ENCODE measurements at regions not wholly inside any gene's neighbourhood (a gene's known extent, or its start where the extent isn't known, plus 50 kb on each side); places are given as distances from the start of the nearest gene placed in this dataset.

DNA sequence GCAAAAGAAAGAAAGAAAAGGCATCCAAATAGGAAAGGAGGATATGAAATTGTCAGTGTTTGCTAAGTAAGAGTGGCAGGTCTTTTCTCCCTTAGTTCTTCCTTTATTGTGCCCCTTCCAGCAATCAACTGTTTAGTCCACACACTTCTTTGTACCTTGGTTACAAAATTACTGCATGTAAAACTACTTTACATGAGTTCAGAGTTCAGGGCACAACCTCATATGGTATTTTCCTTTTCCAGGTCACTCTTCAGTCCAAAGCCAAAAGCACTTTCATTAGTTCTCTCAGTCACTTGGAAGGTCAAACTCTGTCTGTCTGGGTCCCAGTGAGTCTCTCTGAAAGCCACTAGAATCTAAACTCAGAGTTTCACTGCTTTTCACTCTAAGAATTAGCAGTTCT lies 122.5 kb upstream of the SRD5A2 start:
- TF ChIP-seq GATA3 (IDR thresholded peaks at IDR 0.05; ENCODE audit: low read depth, low read length) (no peak), GATA2 (IDR thresholded peaks at IDR 0.05; ENCODE audit: low read depth, low read length) (no peak)

- TF ChIP-seq GATA3 (IDR thresholded peaks at IDR 0.05; ENCODE audit: low read depth, low read length): no peak
- TF ChIP-seq GATA2 (IDR thresholded peaks at IDR 0.05; ENCODE audit: low read depth, low read length): no peak
These were observed 118.0 kb upstream of the SRD5A2 start for GRCh38 chr2:31698722-31699121.

GRCh38 chr2:31696068-31696467 lies 115.3 kb upstream of the SRD5A2 start:
- TF ChIP-seq GATA2 (IDR thresholded peaks at IDR 0.05; ENCODE audit: low read depth, low read length) (no peak), GATA3 (IDR thresholded peaks at IDR 0.05; ENCODE audit: low read depth, low read length) (no peak)

DNA sequence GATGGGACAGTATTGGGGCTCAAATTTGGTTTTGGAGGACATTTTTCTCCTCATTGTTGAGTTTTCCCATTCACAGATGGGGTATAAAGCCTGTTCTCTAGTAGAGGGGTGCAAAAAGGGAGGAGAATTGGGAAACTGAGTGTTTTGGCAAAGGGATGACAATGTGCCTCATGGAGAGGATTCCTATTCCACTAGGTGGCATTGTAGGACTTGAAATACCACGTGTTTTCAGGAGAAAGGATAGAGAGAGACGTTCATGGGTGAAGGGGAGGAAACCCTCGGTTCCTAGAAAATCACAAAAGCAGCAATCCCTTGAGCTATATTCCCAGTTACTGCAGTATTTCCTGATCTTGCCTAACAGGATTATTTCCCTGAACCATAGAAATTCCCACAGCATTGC lies 113.7 kb upstream of the SRD5A2 start:
- TF ChIP-seq GATA2 (IDR thresholded peaks at IDR 0.05; ENCODE audit: low read depth, low read length) (no peak), GATA3 (IDR thresholded peaks at IDR 0.05; ENCODE audit: low read depth, low read length) (no peak)

DNA sequence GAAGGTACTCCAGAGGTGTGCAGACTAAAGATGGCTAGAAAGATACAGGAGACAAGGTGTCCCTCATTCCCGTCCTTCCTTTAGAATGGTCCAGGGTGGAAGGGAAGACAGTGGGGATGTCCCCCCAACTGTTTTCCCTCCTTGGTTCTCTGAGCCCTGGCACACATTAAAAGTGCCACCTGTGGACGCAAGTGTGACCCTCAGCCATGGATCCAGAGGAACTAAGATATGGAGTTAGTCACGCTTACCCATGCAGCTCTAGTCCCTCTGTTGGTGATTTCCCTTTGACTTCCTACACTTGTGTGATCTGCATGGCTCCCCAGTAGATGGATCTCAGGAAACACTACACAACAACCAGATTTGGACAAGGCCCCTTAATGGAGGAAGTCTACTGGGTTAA lies 113.1 kb upstream of the SRD5A2 start:
- no peak for TF ChIP-seq GATA3 (IDR thresholded peaks at IDR 0.05; ENCODE audit: low read depth, low read length)
- TF ChIP-seq GATA2 (IDR thresholded peaks at IDR 0.05; ENCODE audit: low read depth, low read length): no peak

GRCh38 chr2:31688282-31688681 lies 107.5 kb upstream of the SRD5A2 start:
- TF ChIP-seq GATA2 (IDR thresholded peaks at IDR 0.05; ENCODE audit: low read depth, low read length): no peak
- no peak for TF ChIP-seq GATA3 (IDR thresholded peaks at IDR 0.05; ENCODE audit: low read depth, low read length)

- no peak for TF ChIP-seq GATA2 (IDR thresholded peaks at IDR 0.05; ENCODE audit: low read depth, low read length)
- TF ChIP-seq GATA3 (IDR thresholded peaks at IDR 0.05; ENCODE audit: low read depth, low read length): no peak
These were observed 94.8 kb upstream of the SRD5A2 start for GRCh38 chr2:31675485-31675901.

- TF ChIP-seq GATA2 (IDR thresholded peaks at IDR 0.05; ENCODE audit: low read depth, low read length) (no peak), GATA3 (IDR thresholded peaks at IDR 0.05; ENCODE audit: low read depth, low read length) (no peak)
These were observed 93.7 kb upstream of the SRD5A2 start for GRCh38 chr2:31674446-31674845.

DNA sequence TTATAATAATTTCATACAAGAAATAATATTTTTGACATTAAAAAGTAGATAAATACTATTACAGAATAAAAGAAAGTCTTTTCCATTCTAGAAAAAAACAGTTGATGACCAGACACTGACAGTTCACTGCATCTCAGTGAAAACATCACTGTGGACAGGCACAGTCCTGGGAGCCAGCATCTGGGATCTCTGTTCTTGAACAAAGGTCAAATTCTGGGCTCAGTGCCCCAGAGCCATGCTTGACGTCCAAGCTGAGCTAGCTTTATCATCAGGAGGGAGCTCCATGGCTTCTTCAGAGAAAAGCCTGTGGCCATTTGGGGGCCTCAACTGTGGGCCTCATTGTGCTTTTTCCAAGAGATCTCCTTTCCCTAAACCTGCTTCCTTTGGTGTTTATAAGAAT lies 86.1 kb upstream of the SRD5A2 start:
- TF ChIP-seq GATA2 (IDR thresholded peaks at IDR 0.05; ENCODE audit: low read depth, low read length) (no peak), GATA3 (IDR thresholded peaks at IDR 0.05; ENCODE audit: low read depth, low read length) (no peak)

- TF ChIP-seq GATA3 (IDR thresholded peaks at IDR 0.05; ENCODE audit: low read depth, low read length) (no peak), GATA2 (IDR thresholded peaks at IDR 0.05; ENCODE audit: low read depth, low read length) (no peak)
These were observed 84.4 kb upstream of the SRD5A2 start for GRCh38 chr2:31664949-31665724.

DNA sequence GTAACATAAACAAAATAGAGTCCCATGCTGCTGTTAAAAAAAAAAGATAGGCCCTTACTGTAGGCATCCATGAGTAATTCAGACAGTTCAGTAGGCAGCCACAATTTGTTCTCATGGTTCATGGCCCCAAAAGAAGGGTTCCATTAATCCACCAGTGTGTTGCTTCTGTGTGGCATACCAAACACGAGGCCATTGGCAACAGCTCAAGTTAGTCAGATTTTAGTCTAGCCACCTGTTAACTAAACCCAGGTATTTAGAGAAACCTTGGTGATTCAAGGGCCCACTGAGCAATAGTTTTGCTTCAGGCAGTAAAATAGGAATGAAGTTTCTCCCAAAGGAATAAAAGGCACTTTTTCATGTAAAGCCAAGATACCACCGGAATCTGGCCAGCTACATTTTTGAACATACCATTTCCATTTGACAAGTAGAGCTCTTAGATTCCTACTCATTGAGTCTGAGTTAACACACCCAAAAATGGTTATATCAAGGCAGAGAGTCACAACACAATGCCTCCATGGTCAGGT lies 80.1 kb upstream of the SRD5A2 start:
- TF ChIP-seq GATA2 (IDR thresholded peaks at IDR 0.05; ENCODE audit: low read depth, low read length) (no peak), GATA3 (IDR thresholded peaks at IDR 0.05; ENCODE audit: low read depth, low read length) (no peak)

- TF ChIP-seq GATA2 (IDR thresholded peaks at IDR 0.05; ENCODE audit: low read depth, low read length): no peak
- TF ChIP-seq GATA3 (IDR thresholded peaks at IDR 0.05; ENCODE audit: low read depth, low read length): no peak
These were observed 79.4 kb upstream of the SRD5A2 start for GRCh38 chr2:31660165-31660564.

GRCh38 chr2:31654241-31654640 lies 73.5 kb upstream of the SRD5A2 start:
- TF ChIP-seq GATA3 (IDR thresholded peaks at IDR 0.05; ENCODE audit: low read depth, low read length) (no peak), GATA2 (IDR thresholded peaks at IDR 0.05; ENCODE audit: low read depth, low read length) (no peak)

- TF ChIP-seq GATA3 (IDR thresholded peaks at IDR 0.05; ENCODE audit: low read depth, low read length): no peak
- TF ChIP-seq GATA2 (IDR thresholded peaks at IDR 0.05; ENCODE audit: low read depth, low read length): no peak
These were observed 71.0 kb upstream of the SRD5A2 start for GRCh38 chr2:31651736-31652135.

- TF ChIP-seq GATA3 (IDR thresholded peaks at IDR 0.05; ENCODE audit: low read depth, low read length): no peak
- TF ChIP-seq GATA2 (IDR thresholded peaks at IDR 0.05; ENCODE audit: low read depth, low read length): no peak
These were observed 70.5 kb upstream of the SRD5A2 start for GRCh38 chr2:31651267-31651666.
